LHCN-M2 (cell line): ENCODE measurements at regions not wholly inside any gene's neighbourhood (a gene's known extent, or its start where the extent isn't known, plus 50 kb on each side); places are given as distances from the start of the nearest gene placed in this dataset.
"Not testable (repeated sequence)": the region's sequence is repeated elsewhere in the genome, so short reads cannot be mapped to it uniquely, and the experiment has no call there.

Source experiments
- DNase-seq: peaks from one replicate; pipeline ENCODE4 v3.0.0-alpha.2; 2012; ENCODE audit warnings: low read depth

- DNase-seq = no peak
These were observed 308.6 kb upstream of the PROX1 start for GRCh38 chr1:213679153-213679552.

- no peak for DNase-seq
These were observed 307.0 kb upstream of the PROX1 start for GRCh38 chr1:213680677-213681325.

- DNase-seq = no peak
These were observed 305.9 kb upstream of the PROX1 start for GRCh38 chr1:213681788-213682340.

GRCh38 chr1:213683529-213683928, 304.2 kb upstream of the PROX1 start:
- DNase-seq = no peak

GRCh38 chr1:213684454-213684853, 303.3 kb upstream of the PROX1 start:
- no peak for DNase-seq

GRCh38 chr1:213685992-213686582, 301.7 kb upstream of the PROX1 start:
- DNase-seq = no peak

GRCh38 chr1:213686983-213687382, 300.8 kb upstream of the PROX1 start:
- no peak for DNase-seq

GRCh38 chr1:213687832-213688231, 299.9 kb upstream of the PROX1 start:
- DNase-seq = no peak

GRCh38 chr1:213688655-213689054, 299.1 kb upstream of the PROX1 start:
- DNase-seq = no peak

GRCh38 chr1:213689260-213689659, 298.5 kb upstream of the PROX1 start:
- DNase-seq = no peak

GRCh38 chr1:213690341-213690917, 297.3 kb upstream of the PROX1 start:
- DNase-seq = no peak

- no peak for DNase-seq
These were observed 295.5 kb upstream of the PROX1 start for GRCh38 chr1:213692321-213692720.

GRCh38 chr1:213693864-213694263, 293.9 kb upstream of the PROX1 start:
- DNase-seq = no peak

GRCh38 chr1:213697192-213697802, 290.5 kb upstream of the PROX1 start:
- DNase-seq = no peak

- DNase-seq = no peak
These were observed 289.6 kb upstream of the PROX1 start for GRCh38 chr1:213698092-213698702.

GRCh38 chr1:213702703-213703102, 285.1 kb upstream of the PROX1 start:
- DNase-seq = no peak

GRCh38 chr1:213704941-213705340, 282.8 kb upstream of the PROX1 start:
- DNase-seq = no peak

GRCh38 chr1:213711833-213712490, 275.8 kb upstream of the PROX1 start:
- not testable (repeated sequence) for DNase-seq

- no peak for DNase-seq
These were observed 273.1 kb upstream of the PROX1 start for GRCh38 chr1:213714645-213715044.

GRCh38 chr1:213715182-213715581, 272.6 kb upstream of the PROX1 start:
- DNase-seq = no peak

GRCh38 chr1:213719462-213719861, 268.3 kb upstream of the PROX1 start:
- DNase-seq = no peak

- no peak for DNase-seq
These were observed 267.7 kb upstream of the PROX1 start for GRCh38 chr1:213720032-213720431.
